Sigmoid colon (tissue), 3 donors: ENCODE measurements at regions not wholly inside any gene's neighbourhood (a gene's known extent, or its start where the extent isn't known, plus 50 kb on each side); places are given as distances from the start of the nearest gene placed in this dataset.

Source experiments
- CTCF ChIP-seq, 4 experiments: fragments of 450-650 bp in 3 of 4; fragments of 200-600 bp in 1 of 4; IDR thresholded peaks; one replicate each; pipeline ENCODE4 v1.5.1; 2016 to 2019; ENCODE audit warnings: antibody characterized with exemption in 4 of 4, mild to moderate bottlenecking in 3 of 4, moderate library complexity in 2 of 4
- POLR2A ChIP-seq, 2 donors: fragments of 450-650 bp; IDR thresholded peaks; one replicate each; pipeline ENCODE4 v1.6.1; 2016; ENCODE audit warnings: antibody characterized with exemption in 2 of 2, mild to moderate bottlenecking in 2 of 2, moderate library complexity in 2 of 2

GRCh38 chr6:44514576-44515193 is 127.2 kb downstream of the CDC5L start:
- TF ChIP-seq CTCF (IDR thresholded peaks at IDR 0.05): no peak
- TF ChIP-seq POLR2A (IDR thresholded peaks at IDR 0.05): no peak
